ENCODE measurements at regions not wholly inside any gene's neighbourhood (a gene's known extent, or its start where the extent isn't known, plus 50 kb on each side); places are given as distances from the start of the nearest gene placed in this dataset.

GRCh38 chr2:62302631-62303435, 106.9 kb downstream of the B3GNT2 start:
- H3K27me3 ChIP-seq (replicated peaks; ENCODE audit: insufficient read depth): no peaks in the 10 kb centered on the region
- H3K9me3 ChIP-seq: no peaks in the 10 kb centered on the region
- no peak for ATAC-seq (ENCODE audit: insufficient number of reproducible peaks, low FRiP score, low read depth)
- TF ChIP-seq, protein P1, sequence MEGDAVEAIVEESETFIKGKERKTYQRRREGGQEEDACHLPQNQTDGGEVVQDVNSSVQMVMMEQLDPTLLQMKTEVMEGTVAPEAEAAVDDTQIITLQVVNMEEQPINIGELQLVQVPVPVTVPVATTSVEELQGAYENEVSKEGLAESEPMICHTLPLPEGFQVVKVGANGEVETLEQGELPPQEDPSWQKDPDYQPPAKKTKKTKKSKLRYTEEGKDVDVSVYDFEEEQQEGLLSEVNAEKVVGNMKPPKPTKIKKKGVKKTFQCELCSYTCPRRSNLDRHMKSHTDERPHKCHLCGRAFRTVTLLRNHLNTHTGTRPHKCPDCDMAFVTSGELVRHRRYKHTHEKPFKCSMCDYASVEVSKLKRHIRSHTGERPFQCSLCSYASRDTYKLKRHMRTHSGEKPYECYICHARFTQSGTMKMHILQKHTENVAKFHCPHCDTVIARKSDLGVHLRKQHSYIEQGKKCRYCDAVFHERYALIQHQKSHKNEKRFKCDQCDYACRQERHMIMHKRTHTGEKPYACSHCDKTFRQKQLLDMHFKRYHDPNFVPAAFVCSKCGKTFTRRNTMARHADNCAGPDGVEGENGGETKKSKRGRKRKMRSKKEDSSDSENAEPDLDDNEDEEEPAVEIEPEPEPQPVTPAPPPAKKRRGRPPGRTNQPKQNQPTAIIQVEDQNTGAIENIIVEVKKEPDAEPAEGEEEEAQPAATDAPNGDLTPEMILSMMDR (IDR thresholded peaks at IDR 0.05): no peak
- H3K36me3 ChIP-seq: no peaks in the 10 kb centered on the region
- no peak for DNase-seq (ENCODE audit: low spot score)
- H3K4me3 ChIP-seq: no peak overlapping the region
- peaks cover 3 to 15% of the 10 kb centered on the region in 2 donors for H3K4me1 ChIP-seq (ENCODE audit: control insufficient read depth in 1 of 2, low read depth in 2 of 2)
- no peak overlapping the region for H3K27ac ChIP-seq

DNA sequence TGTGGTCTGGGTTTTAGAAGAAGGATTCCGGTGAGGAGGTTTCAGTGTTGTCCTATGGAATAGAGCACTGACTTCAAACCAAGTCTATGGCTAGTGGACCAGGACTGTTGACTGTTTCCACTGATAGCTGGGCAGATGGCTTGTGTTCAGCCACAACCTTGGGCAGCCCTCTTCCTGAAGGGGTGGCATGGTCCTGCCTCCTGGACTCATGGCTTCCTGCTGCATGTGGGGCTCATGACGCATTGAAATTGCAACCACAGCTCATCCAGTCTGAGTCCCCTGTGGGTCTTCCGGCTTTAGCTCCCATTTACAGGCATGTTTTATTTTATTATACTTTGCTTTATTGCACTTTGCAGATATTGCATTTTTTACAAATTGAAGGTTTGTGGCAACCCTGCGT, 105.0 kb downstream of the B3GNT2 start:
- Histone ChIP-seq H3K27me3 (replicated peaks; ENCODE audit: insufficient read depth) (no peaks in the 10 kb centered on the region), H3K9me3 (no peaks in the 10 kb centered on the region), H3K27ac (no peak overlapping the region), H3K36me3 (no peaks in the 10 kb centered on the region), H3K4me1 (ENCODE audit: control insufficient read depth in 1 of 2, low read depth in 2 of 2) (peaks cover 3 to 10% of the 10 kb centered on the region in 2 donors), H3K4me3 (no peak overlapping the region)
- TF ChIP-seq, protein P1 (IDR thresholded peaks at IDR 0.05): no peak
- DNase-seq (ENCODE audit: low spot score) (no peak), ATAC-seq (ENCODE audit: insufficient number of reproducible peaks, low FRiP score, low read depth) (no peak)

- Histone ChIP-seq H3K27ac (no peak overlapping the region), H3K4me3 (no peak overlapping the region), H3K9me3 (no peaks in the 10 kb centered on the region), H3K27me3 (replicated peaks; ENCODE audit: insufficient read depth) (no peaks in the 10 kb centered on the region), H3K4me1 (ENCODE audit: control insufficient read depth in 1 of 2, low read depth in 2 of 2) (peaks cover 7 to 16% of the 10 kb centered on the region in 2 donors), H3K36me3 (no peaks in the 10 kb centered on the region)
- no peak for DNase-seq (ENCODE audit: low spot score)
- TF ChIP-seq, protein P1 (IDR thresholded peaks at IDR 0.05): no peak
- ATAC-seq (ENCODE audit: insufficient number of reproducible peaks, low FRiP score, low read depth): no peak
These were observed 101.7 kb downstream of the B3GNT2 start for GRCh38 chr2:62297624-62298010.

- Histone ChIP-seq H3K27ac (no peak overlapping the region), H3K4me1 (ENCODE audit: control insufficient read depth in 1 of 2, low read depth in 2 of 2) (peaks cover 7 to 22% of the 10 kb centered on the region in 2 donors), H3K9me3 (no peaks in the 10 kb centered on the region), H3K4me3 (no peak overlapping the region), H3K27me3 (replicated peaks; ENCODE audit: insufficient read depth) (no peaks in the 10 kb centered on the region), H3K36me3 (no peaks in the 10 kb centered on the region)
- DNase-seq (ENCODE audit: low spot score) (no peak), ATAC-seq (ENCODE audit: insufficient number of reproducible peaks, low FRiP score, low read depth) (no peak)
- TF ChIP-seq, protein P1 (IDR thresholded peaks at IDR 0.05): no peak
These were observed 101.1 kb downstream of the B3GNT2 start for GRCh38 chr2:62296832-62297623.

Data from thoracic aorta (tissue), 2 donors.